GM19240 (cell line): ENCODE measurements at regions not wholly inside any gene's neighbourhood (a gene's known extent, or its start where the extent isn't known, plus 50 kb on each side); places are given as distances from the start of the nearest gene placed in this dataset.
"Not testable (repeated sequence)": the region's sequence is repeated elsewhere in the genome, so short reads cannot be mapped to it uniquely, and the experiment has no call there.

Source experiments
- DNase-seq: peaks from one replicate; pipeline ENCODE4 v3.0.0; 2011; ENCODE audit warnings: low spot score; ENCODE audit not compliant: insufficient read length

DNA sequence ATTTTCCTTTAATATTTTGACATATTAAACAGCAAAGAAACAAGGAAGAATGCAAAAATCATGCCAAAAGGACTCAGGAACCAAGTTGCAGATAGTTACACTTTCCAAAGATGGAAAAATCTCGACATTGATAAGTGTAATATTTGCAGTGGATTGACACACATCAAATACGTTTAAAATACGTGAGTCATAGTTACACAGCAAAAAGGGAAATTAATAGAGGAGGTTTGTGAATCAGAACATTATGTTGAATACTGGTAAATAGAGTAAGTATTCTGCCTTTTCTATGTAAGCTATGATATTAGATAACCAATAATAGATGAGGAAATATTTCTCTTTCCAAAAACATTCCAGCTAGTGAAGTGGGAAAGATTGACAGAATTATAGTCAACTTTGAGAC, 1761.3 kb upstream of the IGFBP7 start:
- no peak for DNase-seq

- DNase-seq: no peak
Observed at GRCh38 chr4:58849026-58849425, 1738.8 kb upstream of the IGFBP7 start.

DNA sequence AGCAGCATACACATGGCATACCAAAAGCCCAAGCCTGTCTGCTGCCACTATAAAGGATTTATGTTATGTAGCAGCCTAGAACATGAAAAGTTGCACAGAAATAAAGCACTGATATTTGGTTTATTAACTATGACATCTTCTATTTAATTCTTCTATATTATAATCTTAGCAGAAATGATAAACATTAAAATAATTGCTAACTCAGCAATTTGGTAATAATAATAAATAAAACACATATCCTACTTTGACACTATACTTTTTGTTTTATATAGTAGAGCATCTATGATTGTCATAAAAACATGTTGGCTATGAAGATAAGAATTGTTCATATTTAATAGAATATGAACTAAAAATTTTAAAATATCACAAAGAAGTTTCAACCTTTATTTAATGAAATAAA, 1733.3 kb upstream of the IGFBP7 start:
- DNase-seq: no peak

- no peak for DNase-seq
Observed at GRCh38 chr4:58833126-58833525, 1722.9 kb upstream of the IGFBP7 start.

DNA sequence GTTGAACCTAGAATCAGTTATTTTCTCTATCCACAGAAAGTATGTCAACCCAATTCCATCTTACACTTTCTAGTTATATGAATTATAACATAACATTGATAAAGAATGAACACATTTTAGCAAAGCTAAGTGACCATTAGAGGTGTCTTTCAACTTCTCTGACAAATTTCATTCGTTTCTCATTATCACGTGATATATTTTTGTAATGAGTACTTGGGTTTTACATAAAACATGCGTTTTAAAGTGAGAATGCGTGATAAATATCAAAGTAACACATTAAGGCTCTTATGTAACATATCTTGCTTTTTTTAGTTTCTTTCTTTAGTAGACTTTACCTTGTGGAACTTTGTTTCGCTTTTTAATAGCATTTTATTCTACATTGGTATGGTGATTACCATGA, 1715.1 kb upstream of the IGFBP7 start:
- no peak for DNase-seq

DNA sequence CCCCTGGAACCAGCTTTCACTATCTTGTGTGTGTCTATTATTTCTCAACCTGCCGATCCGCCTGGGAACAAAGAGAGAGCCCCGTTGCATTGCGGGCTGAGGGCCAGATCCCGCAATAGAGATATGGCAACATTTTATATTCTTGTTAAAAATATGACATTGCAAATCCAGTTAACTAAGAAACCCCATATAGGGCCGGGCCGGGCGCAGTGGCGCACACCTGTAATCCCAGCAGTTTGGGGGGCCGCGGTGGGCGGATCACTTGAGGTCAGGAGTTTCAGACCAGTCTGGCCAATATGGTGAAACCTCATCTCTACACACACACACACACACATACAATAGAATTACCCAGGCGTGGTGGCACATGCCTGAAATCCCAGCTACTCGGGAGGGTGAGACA, 1708.4 kb upstream of the IGFBP7 start:
- DNase-seq: not testable (repeated sequence)

GRCh38 chr4:58809948-58810347, 1699.8 kb upstream of the IGFBP7 start:
- no peak for DNase-seq

DNA sequence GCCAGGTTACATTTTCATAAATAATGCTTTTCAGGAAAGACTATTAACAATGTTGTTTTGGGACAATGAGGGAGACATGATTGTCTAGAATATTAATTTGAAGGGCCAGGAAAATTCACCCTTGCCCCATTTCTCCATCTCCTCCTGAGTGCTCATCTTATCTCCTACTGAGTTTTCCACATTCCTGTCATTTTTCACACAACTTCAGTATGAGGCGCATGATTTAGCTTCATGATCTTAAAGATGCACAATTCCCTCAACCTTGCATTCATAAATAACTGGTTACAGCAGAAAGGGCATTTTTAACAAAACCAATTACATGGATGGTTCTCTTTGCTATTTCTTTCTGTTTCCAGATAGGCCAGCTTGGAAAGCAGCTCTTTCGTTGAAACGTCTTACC, 1699.2 kb upstream of the IGFBP7 start:
- no peak for DNase-seq

GRCh38 chr4:58808817-58809216, 1698.6 kb upstream of the IGFBP7 start:
- DNase-seq: no peak

GRCh38 chr4:58807843-58808615, 1697.8 kb upstream of the IGFBP7 start:
- DNase-seq: no peak

- no peak for DNase-seq
Observed at GRCh38 chr4:58776627-58777026, 1666.4 kb upstream of the IGFBP7 start.

DNA sequence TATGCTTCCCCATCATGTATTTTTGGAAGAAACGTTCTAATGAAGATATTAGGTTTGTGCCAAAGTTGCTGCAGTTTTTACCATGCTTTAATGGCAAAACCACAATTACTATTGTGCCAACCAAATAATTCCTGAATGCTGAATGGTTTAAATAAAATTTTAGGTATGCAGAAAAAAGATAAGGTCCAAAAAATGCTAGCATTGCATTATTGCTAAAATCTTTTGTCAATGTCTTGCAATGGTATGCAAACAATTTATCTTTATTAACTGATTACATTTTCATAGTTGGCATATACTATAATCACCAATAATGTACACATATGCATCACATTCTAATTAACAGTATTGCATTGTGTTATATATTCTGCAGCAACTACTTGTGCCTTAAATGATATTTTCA, 1657.4 kb upstream of the IGFBP7 start:
- DNase-seq: no peak

DNA sequence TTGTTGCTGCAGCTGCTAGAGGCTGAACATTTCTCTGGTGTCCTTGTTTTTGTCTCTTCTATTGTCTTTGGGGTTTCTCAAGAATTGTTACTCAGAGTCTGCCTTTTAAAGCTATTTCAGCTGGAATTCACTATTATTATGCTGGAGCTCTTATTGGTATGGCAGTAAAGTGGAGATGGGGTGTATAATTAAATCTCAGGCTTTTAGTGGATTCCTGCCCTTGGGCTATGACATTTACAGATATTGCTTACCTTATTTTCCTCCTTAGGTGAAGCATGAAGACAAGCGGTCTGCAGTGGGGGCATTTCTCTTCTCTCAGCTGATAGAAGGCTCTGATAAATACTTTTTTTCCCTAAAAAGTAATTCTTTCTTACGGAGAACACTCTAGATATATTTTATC, 1656.6 kb upstream of the IGFBP7 start:
- no peak for DNase-seq

GRCh38 chr4:58761563-58761962, 1651.4 kb upstream of the IGFBP7 start:
- no peak for DNase-seq

DNA sequence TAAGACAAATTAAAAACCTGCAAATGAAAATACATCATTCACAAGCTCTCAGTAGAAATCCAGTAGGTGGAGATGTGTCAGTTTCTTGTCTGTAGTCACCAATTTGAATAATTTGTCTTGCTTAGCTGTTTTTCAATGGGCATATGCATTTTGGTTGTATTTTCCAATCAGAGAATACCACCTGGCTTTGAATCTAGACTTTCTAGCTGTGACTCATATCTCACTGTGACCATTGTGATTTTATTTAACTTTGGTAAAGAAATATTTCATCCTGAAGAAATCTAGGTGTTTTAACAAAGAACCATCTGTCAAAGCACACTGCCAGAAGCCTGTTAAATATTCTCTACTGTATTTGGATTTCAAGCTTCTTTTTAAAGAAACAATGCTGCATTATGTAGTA, 1650.6 kb upstream of the IGFBP7 start:
- DNase-seq: no peak

DNA sequence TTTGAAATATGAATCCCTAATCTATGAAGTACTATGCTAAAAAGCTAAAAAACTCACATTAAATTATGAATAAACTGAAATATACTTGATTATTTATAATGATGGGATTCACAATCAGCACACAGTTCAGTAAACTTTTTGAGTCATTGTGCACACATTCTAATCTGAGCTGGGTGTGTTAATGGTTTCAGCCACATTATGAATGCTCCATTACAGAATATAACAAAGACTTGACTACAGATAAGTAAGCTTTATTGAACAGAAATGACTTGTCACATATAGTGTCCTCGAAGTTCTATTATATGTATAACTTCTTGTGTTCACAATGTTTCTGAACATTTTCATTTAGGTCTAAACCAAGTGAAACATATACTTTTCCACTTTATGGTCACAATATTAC, 1649.9 kb upstream of the IGFBP7 start:
- no peak for DNase-seq

DNA sequence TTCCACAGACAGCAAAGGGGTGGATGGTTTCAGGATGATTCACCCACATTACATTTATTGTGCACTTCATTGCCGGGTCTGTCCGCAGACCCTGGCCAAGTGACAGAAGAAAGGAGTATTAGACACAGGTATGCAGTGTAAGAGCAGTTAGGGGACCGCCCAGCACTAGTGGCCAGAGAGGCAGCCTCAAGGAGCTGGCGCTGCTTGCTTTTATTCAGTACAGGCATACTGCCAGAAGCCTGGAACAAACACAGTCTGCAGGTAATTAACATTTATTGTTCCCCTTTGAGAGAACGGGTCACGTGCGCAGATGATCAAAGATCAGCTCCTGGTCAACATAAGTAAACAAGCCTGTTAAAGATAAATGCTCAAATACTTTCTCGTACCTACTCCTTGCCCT, 1639.0 kb upstream of the IGFBP7 start:
- DNase-seq: no peak

- no peak for DNase-seq
Observed at GRCh38 chr4:58740897-58741296, 1630.7 kb upstream of the IGFBP7 start.

- DNase-seq: no peak
Observed at GRCh38 chr4:58739275-58739674, 1629.1 kb upstream of the IGFBP7 start.

DNA sequence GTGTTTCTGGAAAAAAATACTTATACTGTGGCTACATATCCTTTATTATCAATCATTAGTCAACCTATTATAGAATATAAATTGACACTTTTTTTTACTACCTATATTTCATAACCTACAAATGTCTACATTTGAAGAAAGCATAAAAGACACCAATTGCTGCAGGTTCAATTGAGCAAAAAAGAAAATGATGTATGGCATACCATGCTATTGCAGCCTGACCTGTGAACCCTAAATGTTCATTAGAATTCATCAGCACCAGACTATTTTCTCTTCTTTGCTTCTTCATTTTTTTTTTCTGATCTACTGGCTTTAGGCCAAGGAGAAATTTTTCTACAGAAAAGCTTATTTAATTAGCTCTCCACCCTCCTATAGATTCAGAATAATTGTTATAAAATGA, 1628.2 kb upstream of the IGFBP7 start:
- no peak for DNase-seq

- no peak for DNase-seq
Observed at GRCh38 chr4:58734030-58734674, 1624.0 kb upstream of the IGFBP7 start.

DNA sequence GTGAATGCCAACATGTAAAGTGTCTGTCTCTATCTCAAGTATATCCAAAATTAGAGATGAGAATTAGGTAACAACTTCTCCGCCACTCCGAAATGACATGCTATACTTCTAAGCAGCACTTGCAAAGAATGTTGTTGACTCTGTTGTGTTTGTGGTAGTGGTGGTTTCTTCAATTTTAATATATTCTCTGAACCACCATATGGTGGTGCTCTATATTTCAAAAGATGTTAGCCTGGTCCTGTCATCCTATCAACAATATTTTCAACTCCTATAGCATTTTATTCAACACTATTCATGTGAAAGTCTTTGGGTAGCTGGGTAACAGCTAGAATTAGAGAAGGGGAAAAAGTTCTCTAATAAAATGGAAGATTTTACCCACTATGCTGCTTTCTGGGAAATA, 1622.8 kb upstream of the IGFBP7 start:
- DNase-seq: no peak

DNA sequence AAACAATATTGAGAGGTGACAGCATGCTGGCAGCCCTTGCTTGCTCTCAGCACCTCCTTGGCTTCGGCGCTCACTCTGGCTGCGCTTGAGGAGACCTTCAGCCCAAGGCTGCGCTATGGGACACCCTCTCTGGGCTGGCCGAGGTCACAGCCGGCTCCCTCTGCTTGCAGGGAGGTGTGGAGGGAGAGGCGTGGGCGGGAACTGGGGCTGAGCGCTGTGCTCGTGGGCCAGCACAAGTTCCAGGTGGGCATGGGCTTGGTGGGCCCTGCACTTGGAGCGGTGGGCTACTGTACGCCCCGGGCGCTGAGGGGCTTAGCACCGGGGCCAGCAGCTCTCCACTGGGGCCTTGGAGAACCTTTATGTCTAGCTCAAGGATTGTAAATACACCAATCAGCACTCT, 1613.8 kb upstream of the IGFBP7 start:
- DNase-seq: no peak
